ENCODE measurements at regions not wholly inside any gene's neighbourhood (a gene's known extent, or its start where the extent isn't known, plus 50 kb on each side); places are given as distances from the start of the nearest gene placed in this dataset.

DNA sequence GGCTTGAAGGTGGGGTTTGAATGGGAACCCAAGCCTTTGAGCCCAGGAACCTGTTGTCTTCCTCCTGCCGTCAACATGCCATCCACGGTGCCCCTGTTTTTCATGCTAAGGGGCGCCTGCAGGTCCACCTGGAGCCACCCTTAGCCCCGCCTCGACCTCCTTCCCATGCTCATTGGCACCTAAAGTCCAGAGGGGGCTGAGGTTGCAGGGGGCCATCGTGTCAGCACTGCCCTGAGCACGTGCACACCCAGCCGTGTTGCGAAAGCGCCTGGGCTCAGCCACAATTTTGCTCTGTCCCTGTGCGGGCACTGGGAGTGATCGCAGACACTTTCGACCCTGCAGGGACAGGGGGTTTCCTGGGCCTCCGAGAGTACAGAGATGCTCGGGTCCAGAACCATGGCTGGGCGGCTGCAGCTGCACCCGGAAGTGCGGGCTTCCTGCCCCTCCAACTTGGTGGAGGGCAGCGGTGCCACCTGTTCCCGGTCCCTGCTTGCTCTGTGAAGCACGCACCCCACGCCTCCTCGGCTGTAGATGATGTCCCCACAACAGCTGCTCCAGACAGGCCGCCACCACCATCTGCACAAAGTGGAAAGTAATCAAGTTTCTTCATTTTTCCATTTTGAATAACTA, 454.7 kb downstream of the CDH8 start:
- H3K27me3 ChIP-seq, result no peaks in the 10 kb centered on the region
- no peaks in the 10 kb centered on the region for H3K36me3 ChIP-seq
- no peak for DNase-seq
- H3K4me1 ChIP-seq, result no peaks in the 10 kb centered on the region
- WGBS, 5 donors, result 88 to 92% (median 90%) methylated on average over 21 to 24 of the region's 24 CpGs
- intact Hi-C loops (cut with DNase I; ENCODE audit: low total_unique reads), result no loop called here
- H3K9me3 ChIP-seq, result peaks cover 0 to 12% (median 7%) of the 10 kb centered on the region in 4 donors
- no peak overlapping the region for H3K4me3 ChIP-seq
- no peak overlapping the region for H3K27ac ChIP-seq
- TF ChIP-seq, protein P1, sequence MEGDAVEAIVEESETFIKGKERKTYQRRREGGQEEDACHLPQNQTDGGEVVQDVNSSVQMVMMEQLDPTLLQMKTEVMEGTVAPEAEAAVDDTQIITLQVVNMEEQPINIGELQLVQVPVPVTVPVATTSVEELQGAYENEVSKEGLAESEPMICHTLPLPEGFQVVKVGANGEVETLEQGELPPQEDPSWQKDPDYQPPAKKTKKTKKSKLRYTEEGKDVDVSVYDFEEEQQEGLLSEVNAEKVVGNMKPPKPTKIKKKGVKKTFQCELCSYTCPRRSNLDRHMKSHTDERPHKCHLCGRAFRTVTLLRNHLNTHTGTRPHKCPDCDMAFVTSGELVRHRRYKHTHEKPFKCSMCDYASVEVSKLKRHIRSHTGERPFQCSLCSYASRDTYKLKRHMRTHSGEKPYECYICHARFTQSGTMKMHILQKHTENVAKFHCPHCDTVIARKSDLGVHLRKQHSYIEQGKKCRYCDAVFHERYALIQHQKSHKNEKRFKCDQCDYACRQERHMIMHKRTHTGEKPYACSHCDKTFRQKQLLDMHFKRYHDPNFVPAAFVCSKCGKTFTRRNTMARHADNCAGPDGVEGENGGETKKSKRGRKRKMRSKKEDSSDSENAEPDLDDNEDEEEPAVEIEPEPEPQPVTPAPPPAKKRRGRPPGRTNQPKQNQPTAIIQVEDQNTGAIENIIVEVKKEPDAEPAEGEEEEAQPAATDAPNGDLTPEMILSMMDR (IDR thresholded peaks at IDR 0.05), result no peak
- TF ChIP-seq POLR2AphosphoS5 (IDR thresholded peaks at IDR 0.05) (no peak), EP300 (IDR thresholded peaks at IDR 0.05) (no peak), POLR2A (IDR thresholded peaks at IDR 0.05) (no peak)

DNA sequence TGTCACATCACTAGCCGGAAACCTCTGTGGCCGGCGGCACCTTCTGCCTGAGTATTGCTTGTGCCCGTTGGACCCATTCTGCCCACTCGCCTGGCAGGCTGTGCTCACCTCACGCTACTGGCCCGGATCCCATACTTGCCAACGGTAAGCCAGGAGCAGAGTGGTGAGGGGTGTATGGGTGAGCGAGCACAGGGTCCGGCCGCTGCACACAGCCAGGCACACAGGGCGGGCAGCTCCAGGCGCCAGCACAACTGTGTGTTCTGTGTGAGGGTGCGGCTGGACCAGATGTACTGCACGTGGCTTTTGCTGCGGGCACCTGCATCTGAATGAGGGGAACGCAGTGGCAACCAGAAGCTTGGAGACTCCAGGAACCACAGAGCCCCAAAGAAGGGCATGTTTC, 455.7 kb downstream of the CDH8 start:
- Histone ChIP-seq H3K27me3 (no peaks in the 10 kb centered on the region), H3K4me1 (no peaks in the 10 kb centered on the region), H3K36me3 (no peaks in the 10 kb centered on the region), H3K9me3 (peaks cover 0 to 12% (median 10%) of the 10 kb centered on the region in 4 donors), H3K27ac (no peak overlapping the region), H3K4me3 (no peak overlapping the region)
- no peak for TF ChIP-seq POLR2A (IDR thresholded peaks at IDR 0.05)
- TF ChIP-seq, protein P1 (IDR thresholded peaks at IDR 0.05), result no peak
- TF ChIP-seq POLR2AphosphoS5 (IDR thresholded peaks at IDR 0.05), result no peak
- no peak for TF ChIP-seq EP300 (IDR thresholded peaks at IDR 0.05)
- DNase-seq, result no peak
- intact Hi-C loops (cut with DNase I; ENCODE audit: low total_unique reads), result no loop called here
- WGBS, 5 donors, result 92 to 97% (median 96%) methylated on average over 16 to 17 of the region's 17 CpGs

DNA sequence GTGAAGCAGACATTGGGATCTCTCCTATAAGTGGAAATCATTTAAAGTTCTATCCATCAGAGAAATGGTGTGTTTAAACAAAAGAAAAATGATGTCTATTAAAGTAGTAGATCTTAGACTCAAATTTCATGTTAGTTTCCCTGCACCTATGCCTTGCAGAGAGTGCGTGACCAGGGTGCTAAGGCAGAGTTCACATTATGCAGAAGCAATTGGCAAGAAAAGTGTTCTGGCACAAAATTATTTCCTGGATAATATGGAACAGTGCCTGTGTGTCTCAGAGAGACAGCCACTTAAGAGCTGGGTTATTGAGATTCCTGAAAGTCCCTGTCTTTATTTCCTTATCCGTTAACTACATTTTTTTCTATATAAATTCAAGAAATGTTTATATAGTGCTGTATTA, 457.0 kb downstream of the CDH8 start:
- TF ChIP-seq POLR2A (IDR thresholded peaks at IDR 0.05), result no peak
- TF ChIP-seq, protein P1 (IDR thresholded peaks at IDR 0.05), result no peak
- no peak for TF ChIP-seq EP300 (IDR thresholded peaks at IDR 0.05)
- TF ChIP-seq POLR2AphosphoS5 (IDR thresholded peaks at IDR 0.05), result no peak
- no peaks in the 10 kb centered on the region for H3K27me3 ChIP-seq
- no peak overlapping the region for H3K27ac ChIP-seq
- 62 to 86% (median 71%) methylated on average over 2 of the region's 2 CpGs for WGBS, 5 donors
- H3K9me3 ChIP-seq, result peaks cover 0 to 12% (median 10%) of the 10 kb centered on the region in 4 donors
- intact Hi-C loops (cut with DNase I; ENCODE audit: low total_unique reads), result no loop called here
- no peak overlapping the region for H3K4me3 ChIP-seq
- no peaks in the 10 kb centered on the region for H3K36me3 ChIP-seq
- no peaks in the 10 kb centered on the region for H3K4me1 ChIP-seq
- DNase-seq, result no peak

GRCh38 chr16:61576476-61576875, 459.8 kb downstream of the CDH8 start:
- Histone ChIP-seq H3K9me3 (peaks cover 0 to 22% (median 8%) of the 10 kb centered on the region in 4 donors), H3K27me3 (no peaks in the 10 kb centered on the region), H3K4me1 (no peaks in the 10 kb centered on the region), H3K4me3 (no peak overlapping the region), H3K27ac (no peak overlapping the region), H3K36me3 (no peaks in the 10 kb centered on the region)
- DNase-seq, result no peak
- WGBS, 5 donors, result 69 to 75% (median 73%) methylated on average over 3 to 5 of the region's 5 CpGs
- TF ChIP-seq, protein P1 (IDR thresholded peaks at IDR 0.05), result no peak
- no peak for TF ChIP-seq POLR2A (IDR thresholded peaks at IDR 0.05)
- TF ChIP-seq EP300 (IDR thresholded peaks at IDR 0.05), result no peak
- no peak for TF ChIP-seq POLR2AphosphoS5 (IDR thresholded peaks at IDR 0.05)
- intact Hi-C loops (cut with DNase I; ENCODE audit: low total_unique reads), result no loop called here

Measured in stomach (tissue), 8 donors.